ENCODE measurements at regions not wholly inside any gene's neighbourhood (a gene's known extent, or its start where the extent isn't known, plus 50 kb on each side); places are given as distances from the start of the nearest gene placed in this dataset.

- Histone ChIP-seq H3K4me3 (no peak overlapping the region), H3K27ac (no peak overlapping the region), H3K36me3 (ENCODE audit: low read depth, missing control alignments) (no peaks in the 10 kb centered on the region), H3K4me1 (no peaks in the 10 kb centered on the region), H3K27me3 (no peaks in the 10 kb centered on the region), H3K9me3 (no peaks in the 10 kb centered on the region)
- intact Hi-C loops (cut with DNase I; ENCODE audit: low total_unique reads), result no loop called here
- TF ChIP-seq, protein P1, sequence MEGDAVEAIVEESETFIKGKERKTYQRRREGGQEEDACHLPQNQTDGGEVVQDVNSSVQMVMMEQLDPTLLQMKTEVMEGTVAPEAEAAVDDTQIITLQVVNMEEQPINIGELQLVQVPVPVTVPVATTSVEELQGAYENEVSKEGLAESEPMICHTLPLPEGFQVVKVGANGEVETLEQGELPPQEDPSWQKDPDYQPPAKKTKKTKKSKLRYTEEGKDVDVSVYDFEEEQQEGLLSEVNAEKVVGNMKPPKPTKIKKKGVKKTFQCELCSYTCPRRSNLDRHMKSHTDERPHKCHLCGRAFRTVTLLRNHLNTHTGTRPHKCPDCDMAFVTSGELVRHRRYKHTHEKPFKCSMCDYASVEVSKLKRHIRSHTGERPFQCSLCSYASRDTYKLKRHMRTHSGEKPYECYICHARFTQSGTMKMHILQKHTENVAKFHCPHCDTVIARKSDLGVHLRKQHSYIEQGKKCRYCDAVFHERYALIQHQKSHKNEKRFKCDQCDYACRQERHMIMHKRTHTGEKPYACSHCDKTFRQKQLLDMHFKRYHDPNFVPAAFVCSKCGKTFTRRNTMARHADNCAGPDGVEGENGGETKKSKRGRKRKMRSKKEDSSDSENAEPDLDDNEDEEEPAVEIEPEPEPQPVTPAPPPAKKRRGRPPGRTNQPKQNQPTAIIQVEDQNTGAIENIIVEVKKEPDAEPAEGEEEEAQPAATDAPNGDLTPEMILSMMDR (IDR thresholded peaks at IDR 0.05), result no peak
- TF ChIP-seq POLR2A (IDR thresholded peaks at IDR 0.05), result no peak
- 70 to 71% methylated on average over 2 of the region's 2 CpGs for WGBS, 2 donors
- no peak for DNase-seq
These were observed 353.6 kb downstream of the SHQ1 start for GRCh38 chr3:72494626-72495025.

DNA sequence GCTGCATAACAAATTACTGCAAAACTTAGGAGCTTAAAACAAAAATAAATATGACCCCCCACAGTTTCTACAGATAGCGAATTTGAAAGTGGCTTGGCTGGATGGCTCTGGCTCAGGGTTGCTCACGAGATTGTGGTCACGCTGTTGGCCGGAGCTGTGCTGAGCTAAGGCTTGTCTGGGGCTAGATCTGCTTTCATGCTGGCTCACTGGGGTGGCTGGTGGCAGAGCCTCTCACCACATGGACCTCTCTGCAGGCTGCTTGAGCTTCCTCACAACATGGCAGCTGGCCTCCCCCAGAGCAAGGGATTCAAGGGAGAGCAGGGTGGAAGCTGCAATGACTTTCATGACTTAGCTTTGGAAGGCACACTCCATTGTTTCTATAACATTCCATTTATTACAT, 354.1 kb downstream of the SHQ1 start:
- no peaks in the 10 kb centered on the region for H3K36me3 ChIP-seq (ENCODE audit: low read depth, missing control alignments)
- no peak for DNase-seq
- intact Hi-C loops (cut with DNase I; ENCODE audit: low total_unique reads), result no loop called here
- H3K27me3 ChIP-seq, result no peaks in the 10 kb centered on the region
- no peak overlapping the region for H3K27ac ChIP-seq
- TF ChIP-seq, protein P1 (IDR thresholded peaks at IDR 0.05), result no peak
- no peak for TF ChIP-seq POLR2A (IDR thresholded peaks at IDR 0.05)
- no peak overlapping the region for H3K4me3 ChIP-seq
- H3K4me1 ChIP-seq, result no peaks in the 10 kb centered on the region
- no peaks in the 10 kb centered on the region for H3K9me3 ChIP-seq
- WGBS, 2 donors, result 93 to 94% methylated on average over 4 of the region's 4 CpGs

- H3K36me3 ChIP-seq (ENCODE audit: low read depth, missing control alignments), result no peaks in the 10 kb centered on the region
- H3K27me3 ChIP-seq, result no peaks in the 10 kb centered on the region
- H3K27ac ChIP-seq, result no peak overlapping the region
- 55 to 94% methylated on average over 2 of the region's 2 CpGs for WGBS, 2 donors
- TF ChIP-seq, protein P1 (IDR thresholded peaks at IDR 0.05), result no peak
- TF ChIP-seq POLR2A (IDR thresholded peaks at IDR 0.05), result no peak
- intact Hi-C loops (cut with DNase I; ENCODE audit: low total_unique reads), result no loop called here
- peak; percentile 38 for DNase-seq
- no peaks in the 10 kb centered on the region for H3K9me3 ChIP-seq
- H3K4me3 ChIP-seq, result no peak overlapping the region
- peaks cover 3% of the 10 kb centered on the region for H3K4me1 ChIP-seq
These were observed 356.0 kb downstream of the SHQ1 start for GRCh38 chr3:72492240-72492639.

DNA sequence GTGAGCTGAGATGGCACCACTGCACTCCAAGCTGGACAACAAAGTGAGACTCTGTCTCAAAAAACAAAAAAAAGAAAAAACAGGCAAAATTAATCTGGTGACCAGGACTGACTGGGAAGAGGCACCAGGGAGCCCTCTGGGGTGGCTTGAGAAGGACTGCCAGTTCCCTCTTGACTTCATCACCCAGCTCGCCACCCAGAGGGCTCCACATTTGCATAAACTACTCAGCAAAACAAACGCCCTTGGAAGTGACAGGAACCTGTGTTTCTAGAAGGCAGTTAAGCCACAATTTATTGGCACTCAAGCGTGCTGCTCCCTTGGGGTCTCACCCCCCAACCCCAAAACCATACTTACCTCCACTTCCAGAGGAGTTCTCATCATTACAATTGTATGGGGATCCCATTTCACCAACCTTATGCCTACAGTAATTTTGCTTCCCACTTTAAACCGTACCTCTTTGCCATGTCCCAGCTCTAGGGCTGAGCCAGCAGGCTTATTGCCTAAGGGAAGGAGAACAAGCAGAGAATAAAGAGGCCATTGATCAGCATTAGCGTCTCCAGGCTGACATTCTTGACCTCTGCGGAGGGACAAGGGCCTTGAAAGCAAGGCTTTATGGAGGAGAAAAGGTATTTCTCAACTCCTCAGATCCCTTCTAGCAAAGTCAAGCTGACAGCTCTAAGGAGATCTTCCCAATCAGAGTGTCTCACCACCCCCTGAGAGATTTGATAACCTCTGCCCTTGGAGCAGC, 357.4 kb downstream of the SHQ1 start:
- H3K36me3 ChIP-seq (ENCODE audit: low read depth, missing control alignments), result no peaks in the 10 kb centered on the region
- H3K27me3 ChIP-seq, result no peaks in the 10 kb centered on the region
- DNase-seq, result no peak
- WGBS, 2 donors, result 67 to 76% methylated on average over 5 to 6 of the region's 6 CpGs
- no peak overlapping the region for H3K4me3 ChIP-seq
- no peaks in the 10 kb centered on the region for H3K9me3 ChIP-seq
- H3K27ac ChIP-seq, result no peak overlapping the region
- intact Hi-C loops (cut with DNase I; ENCODE audit: low total_unique reads), result no loop called here
- peaks cover 3% of the 10 kb centered on the region for H3K4me1 ChIP-seq
- TF ChIP-seq, protein P1 (IDR thresholded peaks at IDR 0.05), result no peak
- TF ChIP-seq POLR2A (IDR thresholded peaks at IDR 0.05), result no peak

GRCh38 chr3:72489901-72490300, 358.3 kb downstream of the SHQ1 start:
- Histone ChIP-seq H3K4me3 (no peak overlapping the region), H3K27ac (no peak overlapping the region), H3K9me3 (no peaks in the 10 kb centered on the region), H3K27me3 (no peaks in the 10 kb centered on the region), H3K4me1 (peaks cover 3% of the 10 kb centered on the region), H3K36me3 (ENCODE audit: low read depth, missing control alignments) (no peaks in the 10 kb centered on the region)
- intact Hi-C loops (cut with DNase I; ENCODE audit: low total_unique reads), result no loop called here
- no peak for DNase-seq
- no peak for TF ChIP-seq POLR2A (IDR thresholded peaks at IDR 0.05)
- TF ChIP-seq, protein P1 (IDR thresholded peaks at IDR 0.05), result no peak
- WGBS, 2 donors, result 86 to 97% methylated on average over 7 of the region's 7 CpGs

All from testis (tissue), 2 donors.